Sciatic nerve (tissue), 2 donors: ENCODE measurements at regions not wholly inside any gene's neighbourhood (a gene's known extent, or its start where the extent isn't known, plus 50 kb on each side); places are given as distances from the start of the nearest gene placed in this dataset.
"Not testable (repeated sequence)": the region's sequence is repeated elsewhere in the genome, so short reads cannot be mapped to it uniquely, and the experiment has no call there.

Source experiments
- ATAC-seq: fragments of 200-7000 bp; cut with Tn5 transposase; one replicate; pipeline ENCODE4 v1.9.1; 2020; ENCODE audit warnings: mild to moderate bottlenecking, moderate library complexity
- DNase-seq: peaks from one replicate; pipeline ENCODE4 v3.0.0-alpha.2; 2020; ENCODE audit warnings: low spot score
- intact Hi-C: fragments of 100-400 bp; cut with DNase I; formaldehyde crosslinking; loops from one replicate; pipeline ENCODE4 v1.14.2; 2022
- donor health status: DM: no; HTN: no; CAD: no.
- donor health status: DM: no; HTN: no; CAD: no.

- no peak for ATAC-seq
- intact Hi-C loops, result no loop called here
- no peak for DNase-seq
These were observed 362.3 kb downstream of the DMRTA1 start for GRCh38 chr9:22808876-22809275.

GRCh38 chr9:22809371-22809770 lies 362.7 kb downstream of the DMRTA1 start:
- no peak for ATAC-seq
- intact Hi-C loops, result no loop called here
- DNase-seq, result no peak

DNA sequence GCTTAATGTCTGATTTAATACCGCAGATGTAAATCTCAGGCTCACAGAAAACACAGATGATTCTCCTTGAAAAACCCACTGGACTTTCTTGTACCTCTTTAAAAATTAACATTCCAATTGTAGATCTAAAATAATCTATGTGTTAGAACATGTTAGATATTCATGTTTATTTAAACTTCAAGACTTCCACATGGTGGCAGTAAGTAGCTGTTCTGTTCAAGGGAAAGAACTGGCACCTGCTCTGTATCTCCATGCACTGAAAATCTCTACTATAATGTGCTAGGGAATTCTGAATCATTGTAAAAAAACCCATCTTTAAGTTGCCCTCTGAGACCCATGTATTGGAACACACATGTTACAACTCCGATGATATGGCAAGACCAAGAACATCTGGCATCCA lies 366.9 kb downstream of the DMRTA1 start:
- intact Hi-C loops, result no loop called here
- no peak for ATAC-seq
- no peak for DNase-seq

- no peak for DNase-seq
- ATAC-seq, result no peak
- intact Hi-C loops, result no loop called here
These were observed 368.6 kb downstream of the DMRTA1 start for GRCh38 chr9:22815246-22815645.

GRCh38 chr9:22817181-22817580 lies 370.6 kb downstream of the DMRTA1 start:
- no peak for ATAC-seq
- DNase-seq, result no peak
- intact Hi-C loops, result no loop called here

DNA sequence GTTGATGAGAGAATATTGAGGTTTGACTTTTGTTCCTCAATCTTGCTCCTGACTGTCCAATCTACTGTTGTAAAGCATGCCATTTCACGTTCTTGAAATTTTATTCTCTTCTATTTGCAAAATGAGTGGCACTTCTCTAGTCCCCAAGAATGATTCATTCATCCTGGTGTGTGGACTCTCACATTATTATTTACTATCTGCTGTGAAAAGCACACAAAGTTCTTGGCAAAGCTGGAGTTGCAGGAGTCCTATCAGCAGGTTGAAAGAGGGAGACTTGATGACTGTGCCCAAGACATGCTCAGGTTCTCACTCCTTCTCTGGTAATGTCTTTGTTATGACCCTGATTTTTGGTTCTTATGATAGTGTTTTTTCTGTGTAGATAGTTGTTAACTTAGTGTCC lies 382.6 kb downstream of the DMRTA1 start:
- ATAC-seq, result no peak
- DNase-seq, result no peak
- intact Hi-C loops, result no loop called here

GRCh38 chr9:22838266-22838665 lies 391.6 kb downstream of the DMRTA1 start:
- intact Hi-C loops, result no loop called here
- DNase-seq (no peak), ATAC-seq (no peak)

GRCh38 chr9:22840641-22841040 lies 394.0 kb downstream of the DMRTA1 start:
- ATAC-seq, result no peak
- intact Hi-C loops, result no loop called here
- DNase-seq, result no peak

DNA sequence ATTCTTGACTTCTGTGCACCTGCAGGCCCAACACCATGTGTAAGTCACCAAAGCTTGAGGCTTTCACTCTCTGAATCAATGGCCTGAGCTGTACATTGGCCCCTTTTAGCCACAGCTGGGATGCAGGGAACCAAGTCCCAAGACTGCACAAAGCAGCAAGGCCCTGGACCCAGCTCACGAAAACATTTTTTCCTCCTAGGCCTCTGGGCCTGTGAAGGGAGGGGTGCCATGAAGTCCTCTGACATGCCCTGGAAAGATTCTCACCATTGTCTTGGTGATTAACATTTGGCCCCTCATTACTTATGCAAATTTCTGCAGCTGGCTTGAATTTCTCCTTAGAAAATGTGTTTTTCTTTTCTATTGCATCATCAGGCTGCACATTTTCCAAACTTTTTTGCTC lies 398.6 kb downstream of the DMRTA1 start:
- DNase-seq, intact Hi-C loops, ATAC-seq: not testable (repeated sequence)

- intact Hi-C loops, result no loop called here
- DNase-seq (no peak), ATAC-seq (no peak)
These were observed 409.4 kb downstream of the DMRTA1 start for GRCh38 chr9:22855980-22856379.

DNA sequence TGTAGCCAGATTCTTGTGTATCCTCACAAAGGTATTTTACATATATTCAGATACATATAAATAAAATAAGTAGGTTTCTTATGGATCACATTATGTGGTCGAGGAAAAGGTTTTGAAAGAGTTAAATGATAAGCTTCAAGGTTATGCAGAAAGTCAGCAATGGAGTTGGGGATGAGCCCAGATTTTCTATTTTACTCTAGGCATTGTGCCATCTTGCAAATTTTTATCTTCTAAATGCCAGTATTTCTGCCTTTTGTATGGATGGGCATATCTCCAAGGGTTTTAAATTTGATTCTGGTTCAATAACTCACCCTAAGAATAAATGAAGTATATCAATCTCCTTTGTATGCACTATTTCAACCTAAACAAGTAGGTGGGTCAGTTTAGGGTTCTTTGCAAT lies 410.7 kb downstream of the DMRTA1 start:
- no peak for ATAC-seq
- intact Hi-C loops, result no loop called here
- DNase-seq, result no peak

DNA sequence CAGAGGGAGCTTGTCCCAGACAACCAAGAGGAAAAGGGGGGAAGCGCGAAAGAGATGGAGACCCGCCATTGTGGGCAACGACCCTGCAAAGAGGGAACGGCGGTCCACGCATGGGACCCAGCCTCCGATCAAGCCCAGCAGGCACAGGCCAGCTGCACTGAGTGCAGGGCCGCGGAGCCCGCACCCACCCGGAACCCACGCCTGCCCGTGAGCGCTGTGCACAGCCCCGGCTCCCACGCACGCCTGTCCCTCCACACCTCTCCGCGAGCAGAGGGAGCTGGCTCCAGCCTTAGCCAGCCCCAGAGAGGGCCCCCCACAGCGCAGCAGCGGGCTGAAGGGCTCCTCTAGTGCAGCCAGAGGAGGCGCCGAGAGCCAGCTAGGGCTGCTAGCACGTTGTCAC lies 416.5 kb downstream of the DMRTA1 start:
- no peak for DNase-seq
- ATAC-seq, result no peak
- intact Hi-C loops, result no loop called here

- no peak for DNase-seq
- no peak for ATAC-seq
- intact Hi-C loops, result no loop called here
These were observed 417.1 kb downstream of the DMRTA1 start for GRCh38 chr9:22863736-22864135.

- ATAC-seq (no peak), DNase-seq (no peak)
- intact Hi-C loops, result no loop called here
These were observed 446.7 kb downstream of the DMRTA1 start for GRCh38 chr9:22893196-22893843.

DNA sequence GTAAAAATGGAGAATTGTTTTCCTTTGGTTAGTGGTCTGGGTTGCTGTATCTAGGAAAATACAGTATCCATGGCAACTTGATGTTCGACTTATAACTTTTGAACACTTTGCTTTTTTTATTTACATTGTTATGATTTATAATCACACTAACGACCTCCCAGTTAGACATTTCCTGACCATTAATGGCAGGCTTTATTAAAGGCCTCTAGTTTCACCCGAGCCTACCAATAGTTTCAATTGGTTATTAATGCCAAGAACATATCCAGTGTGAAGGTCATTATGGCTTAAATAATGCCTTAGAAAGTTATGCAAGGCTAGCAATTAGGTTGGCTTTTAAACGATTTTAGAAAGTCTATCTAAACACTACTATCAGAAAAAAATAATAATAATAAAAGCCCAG lies 452.0 kb downstream of the DMRTA1 start:
- DNase-seq (no peak), ATAC-seq (no peak)
- intact Hi-C loops, result no loop called here

- DNase-seq, result no peak
- ATAC-seq, result no peak
- intact Hi-C loops, result no loop called here
These were observed 465.0 kb downstream of the DMRTA1 start for GRCh38 chr9:22911632-22912031.

DNA sequence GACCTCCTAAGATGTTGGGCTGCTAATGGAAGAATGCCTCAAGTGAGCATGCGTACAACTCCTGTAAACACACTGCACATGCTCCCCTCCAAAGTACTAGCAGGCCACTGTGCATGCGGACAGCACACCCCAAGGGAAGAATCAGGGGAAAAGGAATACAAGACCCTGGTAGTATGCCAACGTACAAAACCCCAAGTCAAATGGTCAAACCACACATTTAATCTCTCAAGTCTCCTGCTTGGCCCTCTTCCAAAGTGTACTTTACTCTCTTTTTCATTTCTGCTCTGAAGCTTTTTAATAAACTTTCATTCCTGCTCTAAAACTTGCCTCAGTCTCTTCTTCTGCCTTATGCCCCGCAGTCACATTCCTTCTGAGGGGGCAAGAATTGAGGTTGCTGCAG lies 466.4 kb downstream of the DMRTA1 start:
- ATAC-seq, result no peak
- DNase-seq, result no peak
- intact Hi-C loops, result no loop called here

DNA sequence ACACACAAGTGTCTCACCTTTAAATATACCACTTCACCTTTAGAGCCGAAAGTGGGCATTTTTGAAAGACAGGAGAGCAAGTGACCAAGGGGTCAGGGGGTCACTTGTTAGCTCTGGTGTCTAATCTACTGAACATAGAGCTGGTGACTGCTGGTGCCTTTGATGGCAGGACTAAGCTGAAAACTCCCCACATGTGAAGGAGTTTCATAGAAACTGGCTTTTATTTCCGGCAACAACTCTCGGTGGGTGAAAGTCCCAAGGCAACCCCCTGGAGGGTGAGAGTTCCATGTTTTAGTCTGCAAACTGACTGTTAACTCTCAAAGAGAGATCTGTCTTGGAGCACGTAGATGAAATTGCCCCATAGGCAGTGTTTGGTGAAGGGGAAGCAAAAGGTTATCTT lies 466.9 kb downstream of the DMRTA1 start:
- ATAC-seq, result no peak
- intact Hi-C loops, result no loop called here

DNA sequence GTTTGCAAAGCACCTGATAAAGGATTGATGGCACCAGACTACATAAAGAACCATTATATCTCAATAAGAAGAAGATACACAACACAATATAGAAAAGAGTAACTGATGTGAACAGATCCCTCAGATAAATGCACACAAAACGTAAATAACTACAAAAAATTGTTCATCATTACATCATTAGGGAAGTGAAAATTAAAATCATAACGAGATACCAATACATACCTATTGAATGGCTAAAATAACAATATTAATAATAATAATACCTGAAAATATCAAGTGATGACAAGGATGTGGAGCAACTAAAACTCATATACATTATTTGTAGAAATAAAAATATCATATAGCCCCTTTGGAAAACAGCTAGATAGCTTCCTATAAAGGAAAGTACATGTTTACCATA lies 469.5 kb downstream of the DMRTA1 start:
- DNase-seq, result no peak
- ATAC-seq, result no peak
- intact Hi-C loops, result no loop called here

More for the DNA sequence above, 466.9 kb downstream of the DMRTA1 start:
- DNase-seq, result no peak

GRCh38 chr9:22919423-22919822 lies 472.8 kb downstream of the DMRTA1 start:
- DNase-seq (no peak), ATAC-seq (no peak)
- intact Hi-C loops, result no loop called here

DNA sequence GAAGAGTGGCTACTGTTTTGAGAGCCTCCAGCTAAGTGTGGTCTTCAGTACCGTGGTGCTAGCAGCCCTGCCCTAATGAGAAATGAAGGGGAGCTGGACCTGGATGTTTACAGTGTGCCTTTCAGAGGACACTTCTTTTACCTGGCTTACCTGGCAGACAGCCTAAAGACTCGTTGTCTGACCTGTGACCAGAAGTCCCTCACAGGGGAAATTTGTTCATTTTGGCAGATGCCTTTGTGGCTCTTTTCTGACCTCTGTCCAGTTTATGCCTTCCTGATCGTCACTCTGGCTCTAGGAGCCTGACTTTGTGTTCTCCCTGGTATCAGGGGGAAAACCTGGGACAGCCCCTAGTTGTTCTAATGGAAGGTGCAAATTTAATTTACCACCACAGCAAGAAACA lies 475.1 kb downstream of the DMRTA1 start:
- no peak for DNase-seq
- ATAC-seq, result no peak
- intact Hi-C loops, result no loop called here

- no peak for DNase-seq
- intact Hi-C loops, result no loop called here
- ATAC-seq, result no peak
These were observed 475.6 kb downstream of the DMRTA1 start for GRCh38 chr9:22922222-22922621.
